NCI-H748 (cell line): ENCODE measurements at regions not wholly inside any gene's neighbourhood (a gene's known extent, or its start where the extent isn't known, plus 50 kb on each side); places are given as distances from the start of the nearest gene placed in this dataset.
A peak's percentile ranks its signal among the peaks of the same experiment; 100 is the strongest.
"Not testable (repeated sequence)": the region's sequence is repeated elsewhere in the genome, so short reads cannot be mapped to it uniquely, and the experiment has no call there.

ENCODE experiments used
- DNase-seq: peaks from one replicate; lab custom pipeline; 2025; ENCODE audit not compliant: unreplicated experiment; lab: John Stamatoyannopoulos, UW

GRCh38 chr10:3397846-3398245, 225.3 kb upstream of the PITRM1 start:
- no peak for DNase-seq

GRCh38 chr10:3397231-3397630, 224.6 kb upstream of the PITRM1 start:
- DNase-seq: no peak

- DNase-seq: peak; percentile 35
These were observed 223.5 kb upstream of the PITRM1 start for GRCh38 chr10:3396116-3396515.

- peak; percentile 87 for DNase-seq
These were observed 222.9 kb upstream of the PITRM1 start for GRCh38 chr10:3395458-3395861.

- DNase-seq: no peak
These were observed 222.5 kb upstream of the PITRM1 start for GRCh38 chr10:3395041-3395440.

- DNase-seq: no peak
These were observed 221.4 kb upstream of the PITRM1 start for GRCh38 chr10:3393958-3394357.

GRCh38 chr10:3391657-3392056, 219.1 kb upstream of the PITRM1 start:
- DNase-seq: peak; percentile 66

- DNase-seq: no peak
These were observed 216.5 kb upstream of the PITRM1 start for GRCh38 chr10:3389130-3389529.

- no peak for DNase-seq
These were observed 212.9 kb upstream of the PITRM1 start for GRCh38 chr10:3385487-3385886.

GRCh38 chr10:3382092-3382491, 209.5 kb upstream of the PITRM1 start:
- no peak for DNase-seq

- DNase-seq: no peak
These were observed 207.9 kb upstream of the PITRM1 start for GRCh38 chr10:3380406-3381050.

- no peak for DNase-seq
These were observed 204.0 kb upstream of the PITRM1 start for GRCh38 chr10:3376631-3377030.

- no peak for DNase-seq
These were observed 202.9 kb upstream of the PITRM1 start for GRCh38 chr10:3375505-3375904.

- no peak for DNase-seq
These were observed 202.3 kb upstream of the PITRM1 start for GRCh38 chr10:3374914-3375313.

- not testable (repeated sequence) for DNase-seq
These were observed 200.9 kb upstream of the PITRM1 start for GRCh38 chr10:3373374-3374027.

- DNase-seq: no peak
These were observed 199.7 kb upstream of the PITRM1 start for GRCh38 chr10:3372281-3372680.

GRCh38 chr10:3371624-3372023, 199.0 kb upstream of the PITRM1 start:
- not testable (repeated sequence) for DNase-seq

- DNase-seq: no peak
These were observed 194.3 kb upstream of the PITRM1 start for GRCh38 chr10:3366735-3367405.

- DNase-seq: peak; percentile 45
These were observed 193.5 kb upstream of the PITRM1 start for GRCh38 chr10:3366043-3366442.

- DNase-seq: peak; percentile 97
These were observed 193.0 kb upstream of the PITRM1 start for GRCh38 chr10:3365630-3366029.

GRCh38 chr10:3364768-3365480, 192.3 kb upstream of the PITRM1 start:
- DNase-seq: peak; percentile 73
